ENCODE measurements at regions not wholly inside any gene's neighbourhood (a gene's known extent, or its start where the extent isn't known, plus 50 kb on each side); places are given as distances from the start of the nearest gene placed in this dataset.

- H3K4me3 ChIP-seq (ENCODE audit: low read depth, low read length) = no peak overlapping the region
Observed at GRCh38 chr2:128876986-128877983, 558.6 kb upstream of the HS6ST1 start.

DNA sequence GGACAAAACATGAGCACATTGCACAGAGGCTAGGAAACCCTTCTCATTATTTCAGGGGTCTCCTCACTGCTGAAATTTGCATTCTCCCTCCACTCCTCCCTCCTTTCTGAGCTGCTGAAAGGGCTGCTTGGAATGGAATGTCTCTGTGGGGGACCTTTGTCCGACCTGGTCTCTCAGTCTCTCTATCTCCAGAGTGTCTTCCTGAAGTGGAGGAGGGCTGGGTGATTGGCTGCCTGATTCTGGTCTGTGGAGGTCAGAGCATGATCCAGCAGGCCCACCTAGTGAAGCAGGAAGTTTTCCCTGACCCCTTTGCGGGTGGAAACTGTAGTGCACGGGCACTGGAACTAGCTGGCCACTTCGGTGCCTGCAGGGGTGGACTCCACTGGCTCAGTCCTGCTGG lies 560.5 kb upstream of the HS6ST1 start:
- no peak overlapping the region for H3K4me3 ChIP-seq (ENCODE audit: low read depth, low read length)

DNA sequence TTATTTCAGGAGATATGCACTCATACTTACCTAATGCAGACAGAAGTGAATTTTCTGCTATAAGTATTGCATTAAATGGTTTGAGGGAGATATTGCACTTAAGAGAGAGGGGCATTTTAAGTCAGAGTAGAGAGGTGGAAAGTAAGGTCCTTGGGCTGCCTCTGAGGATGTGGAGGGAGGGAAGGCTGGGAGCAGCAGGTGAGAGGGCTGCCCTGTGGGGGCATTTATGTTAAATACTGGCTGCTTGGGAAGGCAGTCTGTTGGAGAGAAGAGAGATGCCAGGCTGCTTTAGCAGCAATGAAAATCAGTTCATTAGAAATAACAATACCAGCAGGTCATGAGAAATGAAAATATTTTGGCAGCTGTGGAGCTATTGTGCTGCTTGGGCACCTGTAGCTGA lies 576.2 kb upstream of the HS6ST1 start:
- no peak overlapping the region for H3K4me3 ChIP-seq (ENCODE audit: low read depth, low read length)

GRCh38 chr2:128901572-128902391 lies 583.1 kb upstream of the HS6ST1 start:
- no peak overlapping the region for H3K4me3 ChIP-seq (ENCODE audit: low read depth, low read length)

- no peak overlapping the region for H3K4me3 ChIP-seq (ENCODE audit: low read depth, low read length)
Observed at GRCh38 chr2:128903637-128904036, 585.0 kb upstream of the HS6ST1 start.

DNA sequence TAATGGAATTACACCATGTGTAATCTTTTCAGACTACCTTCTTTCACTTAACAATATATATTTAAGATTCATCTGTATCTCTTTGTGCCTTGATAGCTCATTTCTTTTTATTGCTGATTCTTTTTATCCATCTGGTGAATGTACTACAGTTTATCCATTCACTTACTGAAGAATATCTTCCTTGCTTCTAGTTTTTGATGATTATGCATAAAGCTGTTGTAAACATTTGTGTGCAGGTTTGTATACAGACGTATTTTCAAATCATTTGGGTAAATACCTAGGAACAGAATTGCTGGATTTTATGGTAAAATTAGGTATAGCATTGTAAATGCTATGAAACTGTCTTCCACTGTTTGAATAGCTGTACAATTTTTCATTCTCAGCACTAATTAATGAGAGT lies 592.6 kb upstream of the HS6ST1 start:
- H3K4me3 ChIP-seq (ENCODE audit: low read depth, low read length) = no peak overlapping the region

- H3K4me3 ChIP-seq (ENCODE audit: low read depth, low read length) = no peak overlapping the region
Observed at GRCh38 chr2:128914320-128914719, 595.7 kb upstream of the HS6ST1 start.

DNA sequence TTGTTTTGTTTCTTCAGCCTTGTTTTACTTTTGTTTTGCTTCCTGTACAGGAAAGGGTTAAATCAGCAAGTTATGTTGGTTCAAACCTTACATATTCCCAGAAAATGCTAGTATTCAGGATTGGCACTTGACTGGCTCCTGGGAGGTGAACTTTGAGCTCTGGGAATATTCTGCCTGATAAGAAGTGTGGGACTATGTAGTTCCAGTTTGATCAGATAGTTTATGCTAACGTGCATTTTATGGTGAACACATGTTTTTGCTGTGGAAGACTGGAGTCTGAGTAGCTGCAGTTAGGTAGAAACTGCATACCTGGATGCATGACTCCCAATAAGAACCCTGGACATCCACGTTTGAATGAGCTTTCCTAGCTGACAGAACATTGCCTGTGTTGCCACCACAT lies 603.1 kb upstream of the HS6ST1 start:
- H3K4me3 ChIP-seq (ENCODE audit: low read depth, low read length) = no peak overlapping the region

GRCh38 chr2:128922154-128922553 lies 603.5 kb upstream of the HS6ST1 start:
- no peak overlapping the region for H3K4me3 ChIP-seq (ENCODE audit: low read depth, low read length)

DNA sequence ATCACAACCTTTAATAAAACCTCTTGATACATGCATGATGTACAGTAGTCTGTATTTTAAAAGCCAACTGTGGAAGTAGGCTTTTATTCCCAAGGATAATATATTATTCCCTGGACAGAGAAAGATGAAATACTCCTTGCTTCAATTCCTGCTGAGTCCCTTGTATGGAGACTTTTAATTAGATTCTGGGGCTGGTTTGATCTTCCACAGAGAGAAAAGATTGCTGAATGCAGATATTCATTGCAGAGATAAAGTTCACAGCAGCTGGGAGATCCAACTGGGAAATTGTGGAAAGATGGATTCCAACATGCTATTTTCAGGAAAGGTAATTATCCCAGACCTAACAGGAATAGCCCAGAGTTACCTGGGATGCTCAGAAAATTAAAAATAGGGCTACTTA lies 607.0 kb upstream of the HS6ST1 start:
- no peak overlapping the region for H3K4me3 ChIP-seq (ENCODE audit: low read depth, low read length)

GRCh38 chr2:128930101-128930500 lies 611.4 kb upstream of the HS6ST1 start:
- no peak overlapping the region for H3K4me3 ChIP-seq (ENCODE audit: low read depth, low read length)

DNA sequence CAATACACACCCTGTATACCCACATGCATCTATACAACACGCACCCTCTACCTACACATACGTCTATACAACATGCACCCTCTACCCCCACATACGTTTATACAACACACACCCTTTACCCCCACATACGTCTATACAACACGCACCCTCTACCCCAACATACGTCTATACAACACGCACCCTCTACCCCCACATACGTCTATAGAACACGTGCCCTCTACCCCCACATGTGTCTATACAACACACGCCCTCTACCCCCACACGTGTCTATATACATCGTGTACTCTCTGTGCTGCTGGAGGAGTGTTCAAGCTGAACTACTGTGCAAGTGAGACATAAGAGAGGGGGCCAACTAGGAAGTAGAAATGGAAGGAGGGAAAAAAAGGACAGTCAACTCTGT lies 621.7 kb upstream of the HS6ST1 start:
- no peak overlapping the region for H3K4me3 ChIP-seq (ENCODE audit: low read depth, low read length)

GRCh38 chr2:128941751-128942150 lies 623.1 kb upstream of the HS6ST1 start:
- H3K4me3 ChIP-seq (ENCODE audit: low read depth, low read length) = no peak overlapping the region

DNA sequence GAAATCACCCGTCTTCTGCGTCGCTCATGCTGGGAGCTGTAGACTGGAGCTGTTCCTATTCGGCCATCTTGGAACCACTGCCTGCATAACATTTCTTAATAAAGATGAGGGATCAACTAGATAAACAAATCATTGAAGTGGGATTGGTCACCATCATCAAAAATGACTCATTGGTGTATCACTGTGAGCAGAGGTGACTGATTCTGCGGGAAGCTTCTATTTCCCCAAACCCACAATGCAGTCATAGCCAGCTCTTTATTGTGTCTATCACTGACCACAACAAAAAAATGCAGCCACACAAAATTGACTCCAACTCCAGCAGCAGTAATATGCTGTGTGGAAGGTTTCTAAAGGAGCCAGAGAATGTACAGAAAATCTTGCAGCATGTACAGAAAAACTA lies 630.7 kb upstream of the HS6ST1 start:
- H3K4me3 ChIP-seq (ENCODE audit: low read depth, low read length) = no peak overlapping the region

- no peak overlapping the region for H3K4me3 ChIP-seq (ENCODE audit: low read depth, low read length)
Observed at GRCh38 chr2:128950758-128951157, 632.1 kb upstream of the HS6ST1 start.

DNA sequence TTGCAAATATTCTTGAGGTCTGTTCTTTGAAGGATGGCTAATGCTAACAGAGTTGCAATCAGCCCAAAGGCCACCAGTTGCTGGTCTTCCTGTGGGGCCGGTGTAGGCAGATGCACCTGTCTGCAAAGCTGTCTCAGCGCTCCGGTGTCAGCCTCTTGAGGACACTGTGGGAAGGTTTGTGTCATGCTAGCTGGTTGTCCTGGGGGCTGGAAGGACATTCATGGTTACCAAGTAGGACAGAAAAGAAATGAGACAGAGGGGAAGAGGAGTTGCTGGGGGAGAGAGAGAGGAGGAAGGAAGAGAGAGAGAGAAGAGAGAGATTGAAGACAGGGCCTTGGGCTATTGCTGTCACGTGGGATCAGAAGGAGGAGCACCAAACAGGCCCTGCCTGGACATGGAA lies 639.6 kb upstream of the HS6ST1 start:
- H3K4me3 ChIP-seq (ENCODE audit: low read depth, low read length) = no peak overlapping the region

- no peak overlapping the region for H3K4me3 ChIP-seq (ENCODE audit: low read depth, low read length)
Observed at GRCh38 chr2:128967646-128968045, 649.0 kb upstream of the HS6ST1 start.

DNA sequence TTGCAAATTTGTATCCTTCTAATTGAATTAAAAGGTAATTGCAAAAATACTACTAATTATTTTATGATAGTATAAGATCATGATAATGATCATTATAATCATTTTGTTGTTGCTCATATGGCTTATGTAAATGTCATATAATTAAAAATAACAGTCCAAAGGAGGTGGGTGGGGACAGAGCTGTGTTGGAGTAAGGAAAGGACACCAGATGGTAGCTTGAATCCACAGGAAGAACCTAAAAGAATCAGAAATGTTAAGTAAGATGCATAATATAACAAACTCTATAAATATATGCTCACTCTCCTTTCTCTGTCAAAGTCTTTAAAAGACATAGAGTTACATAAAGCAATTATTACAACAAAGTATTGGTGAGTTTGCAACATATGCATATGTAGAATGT lies 650.7 kb upstream of the HS6ST1 start:
- H3K4me3 ChIP-seq (ENCODE audit: low read depth, low read length) = no peak overlapping the region

GRCh38 chr2:128970332-128971116 lies 651.9 kb upstream of the HS6ST1 start:
- no peak overlapping the region for H3K4me3 ChIP-seq (ENCODE audit: low read depth, low read length)

DNA sequence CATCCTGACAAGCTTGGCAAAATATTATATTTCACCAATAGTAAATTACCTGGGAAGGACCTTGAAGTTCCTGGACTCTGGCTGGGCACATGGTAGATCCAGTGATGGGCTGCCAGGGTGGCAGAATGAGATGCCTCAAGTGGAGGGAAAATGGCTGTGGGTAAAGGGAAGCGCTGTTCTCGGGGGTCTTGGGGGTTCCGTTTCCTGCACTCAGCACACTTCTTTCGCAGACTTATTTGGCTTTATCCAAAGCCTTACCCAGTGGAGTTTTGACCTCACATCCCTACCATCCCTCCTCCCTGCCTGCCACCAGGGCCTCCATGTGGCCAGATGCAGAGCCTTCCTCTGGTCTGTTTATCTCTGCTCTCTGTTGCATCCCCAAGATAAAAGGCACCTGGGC lies 654.9 kb upstream of the HS6ST1 start:
- no peak overlapping the region for H3K4me3 ChIP-seq (ENCODE audit: low read depth, low read length)

- no peak overlapping the region for H3K4me3 ChIP-seq (ENCODE audit: low read depth, low read length)
Observed at GRCh38 chr2:128978212-128978611, 659.5 kb upstream of the HS6ST1 start.

Measured in iPS-11a (cell line).